Upper lobe of left lung (tissue), 4 donors: ENCODE measurements at regions not wholly inside any gene's neighbourhood (a gene's known extent, or its start where the extent isn't known, plus 50 kb on each side); places are given as distances from the start of the nearest gene placed in this dataset.

Experiments used
- CTCF ChIP-seq, 6 experiments: fragments of 450-650 bp in 4 of 6; fragments of 200-600 bp in 2 of 6; sonication (generic) in 2 of 6; IDR thresholded peaks; one replicate each; pipeline ENCODE4 v1.5.1; 2016 to 2019; ENCODE audit warnings: antibody characterized with exemption in 6 of 6
- EP300 ChIP-seq, 4 donors: sonication (generic); formaldehyde crosslinking; IDR thresholded peaks; one replicate each; pipeline ENCODE4 v1.5.1; 2017; ENCODE audit warnings: antibody characterized with exemption in 4 of 4, control low read depth in 2 of 4
- POLR2A ChIP-seq, 4 donors: fragments of 450-650 bp; IDR thresholded peaks; one replicate each; pipeline ENCODE4 v1.5.1; 2016 to 2017; ENCODE audit warnings: antibody characterized with exemption in 4 of 4, mild to moderate bottlenecking in 2 of 4
- POLR2AphosphoS5 ChIP-seq, 2 donors: sonication (generic); formaldehyde crosslinking; IDR thresholded peaks; one replicate each; pipeline ENCODE4 v1.5.1; 2017; ENCODE audit warnings: antibody characterized with exemption in 2 of 2

DNA sequence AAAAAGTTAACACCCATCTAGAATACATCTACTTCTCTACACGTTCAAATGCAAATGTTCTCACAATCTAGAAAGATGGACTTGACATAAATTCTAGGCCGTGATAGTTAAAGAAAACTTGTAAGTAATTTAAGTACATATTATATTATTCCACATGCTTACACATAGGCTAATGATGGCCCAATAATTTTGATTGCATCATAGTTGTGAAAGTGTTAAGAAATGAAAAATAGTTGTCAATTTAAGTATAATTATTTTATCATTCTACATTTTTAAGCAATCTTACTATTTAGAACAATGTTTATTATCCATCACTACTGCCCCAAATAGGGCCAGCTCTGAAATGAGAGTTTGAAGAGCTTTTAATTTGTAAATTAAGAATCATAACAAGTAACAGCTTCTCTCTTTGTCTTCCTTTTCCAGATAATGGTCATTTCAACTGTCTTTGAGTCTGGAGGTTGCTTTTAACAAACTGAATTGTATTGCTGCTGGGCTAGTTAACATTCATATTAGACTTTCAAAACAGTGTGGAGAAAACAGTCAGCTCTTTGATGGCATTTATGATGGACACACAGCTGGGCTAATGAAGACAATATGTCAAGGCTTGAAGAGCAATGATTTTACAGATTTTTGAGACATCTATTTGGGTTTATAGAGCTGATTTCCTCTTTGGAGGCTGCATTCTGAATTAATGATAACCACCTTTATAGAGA lies 246.1 kb upstream of the KCNH8 start:
- TF ChIP-seq CTCF (IDR thresholded peaks at IDR 0.05) (no peak), POLR2A (IDR thresholded peaks at IDR 0.05) (no peak), POLR2AphosphoS5 (IDR thresholded peaks at IDR 0.05) (no peak), EP300 (IDR thresholded peaks at IDR 0.05) (no peak)
